ENCODE measurements at regions not wholly inside any gene's neighbourhood (a gene's known extent, or its start where the extent isn't known, plus 50 kb on each side); places are given as distances from the start of the nearest gene placed in this dataset.

- DNase-seq: no peak
Observed at GRCh38 chr10:10960534-10960933, 57.1 kb upstream of the CELF2 start.

DNA sequence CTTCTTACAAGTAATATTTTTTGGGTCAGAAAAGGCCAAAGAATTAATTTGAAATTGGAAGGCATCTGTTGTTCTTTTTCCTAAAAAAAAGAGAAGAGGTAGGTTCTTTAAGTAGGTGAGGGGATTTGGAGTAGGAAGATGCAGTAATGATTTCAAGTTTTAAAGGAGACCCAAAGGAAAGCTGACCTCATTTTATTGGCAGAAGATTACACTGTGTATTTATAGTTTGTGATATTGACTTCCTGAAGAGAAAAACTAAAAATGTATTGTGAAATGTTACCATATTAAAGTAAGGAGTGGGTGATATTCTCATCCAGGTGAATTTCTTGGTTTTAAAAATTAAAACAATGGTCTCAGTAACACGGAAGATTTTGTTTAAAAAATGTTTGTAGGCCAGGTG, 56.6 kb upstream of the CELF2 start:
- no peak for DNase-seq

GRCh38 chr10:10967029-10967428, 50.6 kb upstream of the CELF2 start:
- no peak for DNase-seq

- no peak for DNase-seq
Observed at GRCh38 chr10:10967581-10968256, 50.0 kb upstream of the CELF2 start.

Measured in T-helper 2 cell (primary cell).